Endodermal cell (in vitro differentiated cells): ENCODE measurements at regions not wholly inside any gene's neighbourhood (a gene's known extent, or its start where the extent isn't known, plus 50 kb on each side); places are given as distances from the start of the nearest gene placed in this dataset.

Experiments
- DNase-seq: peaks from one replicate; pipeline ENCODE4 v3.0.0-alpha.2; 2017
- H3K27ac ChIP-seq: 2 replicates; pipeline ENCODE4 v1.5.1; 2013; ENCODE audit warnings: mild to moderate bottlenecking, low read depth, low read length, moderate library complexity
- H3K27me3 ChIP-seq: 2 replicates; pipeline ENCODE4 v1.6.1; 2013; ENCODE audit warnings: mild to moderate bottlenecking, low read length, moderate library complexity; ENCODE audit not compliant: insufficient read depth, control insufficient read depth, poor library complexity, severe bottlenecking
- H3K36me3 ChIP-seq: 2 replicates; pipeline ENCODE4 v1.7.0; 2013; ENCODE audit warnings: mild to moderate bottlenecking, low read length, moderate library complexity; ENCODE audit not compliant: control insufficient read depth, insufficient read depth
- H3K4me1 ChIP-seq: one replicate; pipeline ENCODE4 v1.7.0; 2013; ENCODE audit warnings: low read length; ENCODE audit not compliant: control insufficient read depth, insufficient read depth
- H3K4me3 ChIP-seq: 2 replicates; pipeline ENCODE4 v1.5.1; 2013; ENCODE audit warnings: mild to moderate bottlenecking, low read length, moderate library complexity
- H3K9ac ChIP-seq: 2 replicates; pipeline ENCODE4 v1.6.1; 2013; ENCODE audit warnings: mild to moderate bottlenecking, low read length, moderate library complexity; ENCODE audit not compliant: poor library complexity, severe bottlenecking; ENCODE audit errors: extremely low read depth
- H3K9me3 ChIP-seq: 2 replicates; pipeline ENCODE4 v1.6.1; 2013; ENCODE audit warnings: mild to moderate bottlenecking, low read length, moderate library complexity; ENCODE audit not compliant: control insufficient read depth
- H3K27ac Mint-ChIP-seq: 2 replicates; pipeline ENCODE4 v1.8.0; 2020; ENCODE audit warnings: mixed read lengths
- H3K27me3 Mint-ChIP-seq: 2 replicates; pipeline ENCODE4 v1.8.0; 2021; ENCODE audit warnings: mild to moderate bottlenecking, mixed read lengths; ENCODE audit not compliant: insufficient read depth
- H3K36me3 Mint-ChIP-seq: 2 replicates; pipeline ENCODE4 v1.8.0; 2020; ENCODE audit warnings: low read depth, mixed read lengths
- H3K4me1 Mint-ChIP-seq: 2 replicates; pipeline ENCODE4 v1.8.0; 2020; ENCODE audit warnings: mixed read lengths
- H3K4me3 Mint-ChIP-seq: 2 replicates; pipeline ENCODE4 v1.8.0; 2020; ENCODE audit warnings: mild to moderate bottlenecking, moderate library complexity, mixed read lengths
- H3K9me3 Mint-ChIP-seq: 2 replicates; pipeline ENCODE4 v1.8.0; 2020; ENCODE audit warnings: mild to moderate bottlenecking, mixed read lengths
- WGBS, 2 experiments: methylation state at CpG; one replicate each; pipeline versions ENCODE4 v1.1.5 to v1.1.7; 2013; ENCODE audit warnings: missing lambda C conversion rate in 2 of 2, mixed read lengths in 1 of 2; ENCODE audit not compliant: insufficient coverage in 1 of 2, insufficient read length in 1 of 2; 5-methylcytosine and 5-hydroxymethylcytosine counted together
- TF ChIP-seq, protein P1 (sequence below): fragments of 200-600 bp; sonication (generic); conservative IDR thresholded peaks from 2 replicates; pipeline ENCODE4 v1.5.0; 2021; ENCODE audit warnings: antibody characterized with exemption, mild to moderate bottlenecking

DNA sequence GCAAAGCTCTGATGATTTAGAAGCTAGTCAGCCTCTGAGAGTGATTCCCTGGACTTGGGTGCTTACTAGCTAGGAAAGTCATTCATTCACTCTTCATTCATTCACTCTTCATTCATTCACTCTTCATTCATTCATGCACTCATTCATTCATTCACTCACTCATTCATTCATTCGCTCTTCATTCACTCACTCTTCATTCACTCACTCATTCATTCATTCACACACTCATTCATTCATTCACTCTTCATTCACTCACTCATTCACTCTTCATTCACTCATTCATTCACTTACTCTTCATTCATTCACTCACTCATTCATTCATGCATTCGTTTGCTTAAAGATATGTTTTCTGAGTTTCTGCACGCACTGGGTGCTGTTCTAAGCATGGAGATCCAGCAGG is 292.7 kb upstream of the TNRC6C start:
- H3K27me3 Mint-ChIP-seq = peaks cover 8% of the 10 kb centered on the region
- H3K9me3 Mint-ChIP-seq = peaks cover 44% of the 10 kb centered on the region
- no peaks in the 10 kb centered on the region for H3K4me1 ChIP-seq
- peaks cover 2% of the 10 kb centered on the region for H3K36me3 Mint-ChIP-seq
- WGBS, 2 experiments = 73 to 81% methylated on average over 1 to 3 of the region's 3 CpGs
- no peak overlapping the region for H3K4me3 ChIP-seq
- no peak overlapping the region for H3K9ac ChIP-seq
- H3K4me1 Mint-ChIP-seq = no peaks in the 10 kb centered on the region
- peaks cover 32% of the 10 kb centered on the region for H3K9me3 ChIP-seq
- H3K36me3 ChIP-seq = no peaks in the 10 kb centered on the region
- TF ChIP-seq, protein P1, sequence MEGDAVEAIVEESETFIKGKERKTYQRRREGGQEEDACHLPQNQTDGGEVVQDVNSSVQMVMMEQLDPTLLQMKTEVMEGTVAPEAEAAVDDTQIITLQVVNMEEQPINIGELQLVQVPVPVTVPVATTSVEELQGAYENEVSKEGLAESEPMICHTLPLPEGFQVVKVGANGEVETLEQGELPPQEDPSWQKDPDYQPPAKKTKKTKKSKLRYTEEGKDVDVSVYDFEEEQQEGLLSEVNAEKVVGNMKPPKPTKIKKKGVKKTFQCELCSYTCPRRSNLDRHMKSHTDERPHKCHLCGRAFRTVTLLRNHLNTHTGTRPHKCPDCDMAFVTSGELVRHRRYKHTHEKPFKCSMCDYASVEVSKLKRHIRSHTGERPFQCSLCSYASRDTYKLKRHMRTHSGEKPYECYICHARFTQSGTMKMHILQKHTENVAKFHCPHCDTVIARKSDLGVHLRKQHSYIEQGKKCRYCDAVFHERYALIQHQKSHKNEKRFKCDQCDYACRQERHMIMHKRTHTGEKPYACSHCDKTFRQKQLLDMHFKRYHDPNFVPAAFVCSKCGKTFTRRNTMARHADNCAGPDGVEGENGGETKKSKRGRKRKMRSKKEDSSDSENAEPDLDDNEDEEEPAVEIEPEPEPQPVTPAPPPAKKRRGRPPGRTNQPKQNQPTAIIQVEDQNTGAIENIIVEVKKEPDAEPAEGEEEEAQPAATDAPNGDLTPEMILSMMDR = no peak
- no peak for DNase-seq
- H3K4me3 Mint-ChIP-seq = no peak overlapping the region
- H3K27ac ChIP-seq = no peak overlapping the region
- no peaks in the 10 kb centered on the region for H3K27me3 ChIP-seq
- H3K27ac Mint-ChIP-seq = no peak overlapping the region

DNA sequence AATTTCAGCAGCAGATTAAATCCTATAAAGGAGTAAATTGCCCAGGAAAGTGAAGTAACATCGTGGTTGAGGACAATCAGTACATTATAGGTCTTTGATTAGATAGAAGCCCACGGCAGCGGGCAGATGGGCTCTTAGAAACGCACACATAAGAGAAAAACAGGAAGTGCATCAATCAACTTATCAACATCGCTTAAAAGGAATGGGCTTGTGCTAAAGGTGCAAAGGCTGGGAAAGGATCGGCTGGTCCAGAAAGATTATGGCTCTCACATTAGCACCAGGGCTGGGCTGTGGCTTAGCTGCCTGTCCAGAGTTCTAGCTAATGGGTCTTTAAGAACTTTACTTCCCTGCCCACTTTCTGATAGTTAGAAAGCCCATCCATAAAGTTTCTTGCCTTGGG is 292.0 kb upstream of the TNRC6C start:
- Histone ChIP-seq H3K27me3 (no peaks in the 10 kb centered on the region), H3K9ac (no peak overlapping the region), H3K36me3 (no peaks in the 10 kb centered on the region), H3K4me1 (no peaks in the 10 kb centered on the region), H3K9me3 (peaks cover 32% of the 10 kb centered on the region), H3K27ac (no peak overlapping the region), H3K4me3 (no peak overlapping the region)
- Mint-ChIP-seq H3K4me1 (no peaks in the 10 kb centered on the region), H3K36me3 (peaks cover 2% of the 10 kb centered on the region), H3K9me3 (peaks cover 44% of the 10 kb centered on the region), H3K27ac (no peak overlapping the region), H3K4me3 (no peak overlapping the region), H3K27me3 (peaks cover 8% of the 10 kb centered on the region)
- TF ChIP-seq, protein P1 = no peak
- no peak for DNase-seq
- WGBS, 2 experiments = 84 to 90% methylated on average over 6 of the region's 6 CpGs

DNA sequence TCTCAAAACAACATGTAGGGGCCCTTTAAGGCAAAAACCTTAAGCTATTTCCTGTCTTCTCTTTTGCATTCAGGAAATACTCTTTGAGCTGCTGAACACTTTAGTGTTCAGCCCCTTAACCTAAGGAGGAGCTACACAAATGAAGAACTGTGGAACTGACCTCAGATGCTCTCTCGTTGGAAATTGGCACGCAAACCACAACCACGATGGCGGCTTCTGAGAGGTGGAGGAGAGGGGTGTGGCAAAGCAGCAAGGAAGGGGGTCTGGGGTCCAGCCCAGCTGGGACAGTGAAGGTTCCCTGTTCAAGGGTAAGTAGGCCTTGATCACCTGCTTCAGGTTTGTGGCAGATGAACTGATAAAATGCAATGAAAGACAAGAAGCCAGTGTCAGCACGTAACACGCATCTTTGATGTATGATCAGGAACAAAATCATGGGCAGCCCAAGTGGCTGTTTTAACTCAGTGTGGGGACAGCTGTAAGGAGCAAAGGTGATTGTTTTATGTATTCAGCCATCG is 291.6 kb upstream of the TNRC6C start:
- Mint-ChIP-seq H3K4me3 (no peak overlapping the region), H3K36me3 (peaks cover 2% of the 10 kb centered on the region), H3K27me3 (peaks cover 8% of the 10 kb centered on the region), H3K9me3 (peaks cover 44% of the 10 kb centered on the region), H3K4me1 (no peaks in the 10 kb centered on the region), H3K27ac (no peak overlapping the region)
- Histone ChIP-seq H3K9ac (no peak overlapping the region), H3K4me3 (no peak overlapping the region), H3K27ac (no peak overlapping the region), H3K36me3 (no peaks in the 10 kb centered on the region), H3K9me3 (peaks cover 32% of the 10 kb centered on the region), H3K4me1 (no peaks in the 10 kb centered on the region), H3K27me3 (no peaks in the 10 kb centered on the region)
- 79 to 94% methylated on average over 6 to 7 of the region's 7 CpGs for WGBS, 2 experiments
- DNase-seq = no peak
- TF ChIP-seq, protein P1 = no peak
